Bronchial epithelial cell (primary cell): ENCODE measurements at regions not wholly inside any gene's neighbourhood (a gene's known extent, or its start where the extent isn't known, plus 50 kb on each side); places are given as distances from the start of the nearest gene placed in this dataset.

Source experiments
- DNase-seq: peaks from one replicate; pipeline ENCODE4 v3.0.0-alpha.2; 2010; ENCODE audit warnings: low read depth
- FAIRE-seq: peaks from 2 replicates; lab custom pipeline; 2011; peaks lifted over from hg19 to GRCh38; lab: Jason Lieb, UNC
- H3K27me3 ChIP-seq: 2 replicates; pipeline ENCODE4 v1.5.1; 2011; ENCODE audit warnings: low read length; ENCODE audit not compliant: control insufficient read depth, insufficient read depth
- H3K36me3 ChIP-seq: 2 replicates; pipeline ENCODE4 v1.5.1; 2011; ENCODE audit warnings: low read length; ENCODE audit not compliant: control insufficient read depth, insufficient read depth
- H3K4me3 ChIP-seq: 2 replicates; pipeline ENCODE4 v1.5.1; 2011; ENCODE audit warnings: mild to moderate bottlenecking, low read depth, low read length, control low read depth
- CTCF ChIP-seq: IDR thresholded peaks from 2 replicates; pipeline ENCODE4 v1.5.1; 2011; ENCODE audit warnings: mild to moderate bottlenecking, moderate library complexity, low read length, control low read depth, inconsistent platforms; ENCODE audit not compliant: insufficient read depth, severe bottlenecking

- DNase-seq (no peak), FAIRE-seq (no peak)
- H3K4me3 ChIP-seq: no peak overlapping the region
- H3K27me3 ChIP-seq: no peaks in the 10 kb centered on the region
- no peaks in the 10 kb centered on the region for H3K36me3 ChIP-seq
- no peak for TF ChIP-seq CTCF
These were observed 454.1 kb upstream of the RGMA start for GRCh38 chr15:93543093-93543492.

- DNase-seq: peak; percentile 50
- no peak for FAIRE-seq
- Histone ChIP-seq H3K27me3 (no peaks in the 10 kb centered on the region), H3K4me3 (no peak overlapping the region), H3K36me3 (no peaks in the 10 kb centered on the region)
- TF ChIP-seq CTCF: no peak
These were observed 438.5 kb upstream of the RGMA start for GRCh38 chr15:93527374-93528050.

GRCh38 chr15:93524432-93524831, 435.4 kb upstream of the RGMA start:
- FAIRE-seq: no peak

GRCh38 chr15:93523481-93523880, 434.5 kb upstream of the RGMA start:
- no peak for FAIRE-seq
- DNase-seq: no peak
- Histone ChIP-seq H3K27me3 (no peaks in the 10 kb centered on the region), H3K36me3 (no peaks in the 10 kb centered on the region), H3K4me3 (no peak overlapping the region)
- no peak for TF ChIP-seq CTCF

More at GRCh38 chr15:93524432-93524831, 435.4 kb upstream of the RGMA start:
- no peaks in the 10 kb centered on the region for H3K36me3 ChIP-seq
- no peak for TF ChIP-seq CTCF
- no peak for DNase-seq
- no peaks in the 10 kb centered on the region for H3K27me3 ChIP-seq
- H3K4me3 ChIP-seq: no peak overlapping the region

GRCh38 chr15:93520206-93520605, 431.2 kb upstream of the RGMA start:
- TF ChIP-seq CTCF: no peak
- FAIRE-seq (no peak), DNase-seq (no peak)
- Histone ChIP-seq H3K36me3 (no peaks in the 10 kb centered on the region), H3K27me3 (no peaks in the 10 kb centered on the region), H3K4me3 (no peak overlapping the region)

- no peak for TF ChIP-seq CTCF
- FAIRE-seq: no peak
- no peaks in the 10 kb centered on the region for H3K36me3 ChIP-seq
- no peaks in the 10 kb centered on the region for H3K27me3 ChIP-seq
- H3K4me3 ChIP-seq: no peak overlapping the region
- DNase-seq: no peak
These were observed 430.6 kb upstream of the RGMA start for GRCh38 chr15:93519599-93519998.
